HCT116 (cell line): ENCODE measurements at regions not wholly inside any gene's neighbourhood (a gene's known extent, or its start where the extent isn't known, plus 50 kb on each side); places are given as distances from the start of the nearest gene placed in this dataset.

Experiments used
- ATAC-seq: fragments of 200-7000 bp; cut with Tn5 transposase; 2 replicates; pipeline ENCODE4 v1.9.1; 2020; ENCODE audit warnings: mild to moderate bottlenecking, moderate library complexity
- BruUV-seq: library from RNA; stranded (reverse); fragments of 400-500 nt; replicated peaks from 2 replicates; lab custom pipeline; 2021; lab: Mats Ljungman, UMichigan
- CTCF ChIA-PET: fragments of 300-600 bp; sonication (Branson Sonifier 250); formaldehyde crosslinking; loops from one replicate; lab custom pipeline; 2021; ENCODE audit warnings: antibody characterized with exemption; lab: Charles Lee
- POLR2A ChIA-PET: fragments of 300-600, 350-600 bp; sonication (Branson Sonifier 250); formaldehyde crosslinking; loops from one replicate; lab custom pipeline; 2021; ENCODE audit warnings: antibody characterized with exemption; lab: Charles Lee
- RAD21 ChIA-PET, 2 experiments: fragments of 300-600 bp; sonication (Branson Sonifier 250); formaldehyde crosslinking; loops; one replicate each; lab custom pipeline; 2023; ENCODE audit warnings: low total read pairs in 2 of 2; ENCODE audit not compliant: uncharacterized antibody in 2 of 2, unreplicated experiment in 2 of 2, low non-redundant PET in 1 of 2; lab: Charles Lee
- DNase-seq: peaks from one replicate; pipeline ENCODE4 v3.0.0-alpha.2; 2010; ENCODE audit warnings: low read depth, low spot score
- H2AFZ ChIP-seq: fragments of 200-600 bp; shearing (Covaris generic), sonication (generic); 2 replicates; pipeline ENCODE4 v1.6.1; 2017; ENCODE audit warnings: low read depth, mixed run types, mixed read lengths, antibody characterized with exemption, low read length; ENCODE audit not compliant: poor library complexity, severe bottlenecking
- H3K27ac ChIP-seq: 2 replicates; pipeline ENCODE4 v1.5.1; 2012; ENCODE audit warnings: low read depth, low read length
- H3K27me3 ChIP-seq: fragments of 200-600 bp; sonication (generic); 2 replicates; pipeline ENCODE4 v1.6.1; 2016; ENCODE audit warnings: mixed run types, low read length, mixed read lengths; ENCODE audit not compliant: insufficient read depth
- H3K36me3 ChIP-seq, 2 experiments: fragments of 200-500 bp in 1 of 2; fragments of 200-600 bp in 1 of 2; sonication (Bioruptor generic) in 1 of 2; sonication (generic) in 1 of 2; 2 replicates each; pipeline versions ENCODE4 v1.5.1 to v1.6.1; 2014 to 2016; ENCODE audit warnings: low read length in 2 of 2, inconsistent platforms in 1 of 2, mixed read lengths in 1 of 2, mixed run types in 1 of 2; ENCODE audit not compliant: insufficient read depth in 2 of 2, control insufficient read depth in 1 of 2
- H3K4me1 ChIP-seq, 2 experiments: fragments of 200-600 bp in 1 of 2; sonication (generic) in 1 of 2; 2 replicates each; pipeline versions ENCODE4 v1.5.1 to v1.6.1; 2012 to 2017; ENCODE audit warnings: low read length in 2 of 2, inconsistent platforms in 1 of 2, mild to moderate bottlenecking in 1 of 2, mixed read lengths in 1 of 2, mixed run types in 1 of 2, moderate library complexity in 1 of 2; ENCODE audit not compliant: insufficient read depth in 2 of 2, control insufficient read depth in 1 of 2
- H3K4me2 ChIP-seq: fragments of 200-600 bp; sonication (generic); 2 replicates; pipeline ENCODE4 v1.6.1; 2017; ENCODE audit warnings: mixed run types, low read length, mixed read lengths
- H3K4me3 ChIP-seq, 2 experiments: fragments of 200-600 bp in 1 of 2; sonication (generic) in 1 of 2; replicated peaks in 1 of 2; 2 replicates each; pipeline ENCODE4 v1.5.1; 2011 to 2016; ENCODE audit warnings: low read length in 2 of 2, control low read depth in 1 of 2, low read depth in 1 of 2, mild to moderate bottlenecking in 1 of 2, mixed read lengths in 1 of 2, mixed run types in 1 of 2
- H3K79me2 ChIP-seq: fragments of 200-600 bp; sonication (generic); 2 replicates; pipeline ENCODE4 v1.6.1; 2017; ENCODE audit warnings: mild to moderate bottlenecking, mixed run types, low read length, moderate library complexity, mixed read lengths; ENCODE audit not compliant: insufficient read depth
- H3K9ac ChIP-seq: fragments of 200-600 bp; sonication (generic); 2 replicates; pipeline ENCODE4 v1.6.1; 2016; ENCODE audit warnings: low read length, mixed read lengths
- H3K9me2 ChIP-seq: fragments of 200-600 bp; sonication (generic), shearing (Covaris generic); 2 replicates; pipeline ENCODE4 v1.6.1; 2017; ENCODE audit warnings: mixed run types, mild to moderate bottlenecking, moderate library complexity; ENCODE audit not compliant: insufficient read depth
- H3K9me3 ChIP-seq, 2 experiments: fragments of 200-500 bp in 1 of 2; fragments of 200-600 bp in 1 of 2; sonication (Bioruptor generic) in 1 of 2; sonication (generic) in 1 of 2; 2 replicates each; pipeline ENCODE4 v1.6.1; 2014 to 2017; ENCODE audit warnings: low read length in 2 of 2, mixed read lengths in 2 of 2, inconsistent platforms in 1 of 2, low read depth in 1 of 2, mild to moderate bottlenecking in 1 of 2, mixed run types in 1 of 2, moderate library complexity in 1 of 2; ENCODE audit not compliant: control insufficient read depth in 1 of 2, insufficient read depth in 1 of 2
- H4K20me1 ChIP-seq: fragments of 200-600 bp; sonication (generic), shearing (Covaris generic); 2 replicates; pipeline ENCODE4 v1.6.1; 2017; ENCODE audit warnings: mixed run types, mild to moderate bottlenecking, moderate library complexity; ENCODE audit not compliant: insufficient read depth
- ATF3 ChIP-seq: IDR thresholded peaks from 2 replicates; pipeline ENCODE4 v1.6.1; 2012
- ELF1 ChIP-seq: IDR thresholded peaks from 2 replicates; pipeline ENCODE4 v1.6.1; 2012; ENCODE audit warnings: low read depth, borderline replicate concordance
- EZH2phosphoT487 ChIP-seq: fragments of 200-600 bp; IDR thresholded peaks from 2 replicates; pipeline ENCODE4 v1.6.1; 2018; ENCODE audit warnings: antibody characterized with exemption, borderline replicate concordance
- FOSL1 ChIP-seq: IDR thresholded peaks from 2 replicates; pipeline ENCODE4 v1.6.1; 2012; ENCODE audit warnings: low read depth
- JUND ChIP-seq: IDR thresholded peaks from 2 replicates; pipeline ENCODE4 v1.6.1; 2012
- POLR2A ChIP-seq: IDR thresholded peaks from 2 replicates; pipeline ENCODE4 v1.7.0; 2011; ENCODE audit warnings: borderline replicate concordance; ENCODE audit not compliant: insufficient read depth, insufficient read length; ENCODE audit errors: extremely low read depth
- POLR2AphosphoS5 ChIP-seq: IDR thresholded peaks from 2 replicates; pipeline ENCODE4 v1.6.1; 2011; ENCODE audit warnings: mild to moderate bottlenecking, low read depth, low read length, moderate library complexity
- SP1 ChIP-seq: IDR thresholded peaks from 2 replicates; pipeline ENCODE4 v1.6.1; 2012; ENCODE audit warnings: low read depth
- SRF ChIP-seq: IDR thresholded peaks from 2 replicates; pipeline ENCODE4 v1.6.1; 2012; ENCODE audit warnings: low read depth
- YY1 ChIP-seq: IDR thresholded peaks from 2 replicates; pipeline ENCODE4 v1.6.1; 2011; ENCODE audit warnings: low read length, low read depth, moderate library complexity, mild to moderate bottlenecking; ENCODE audit not compliant: insufficient replicate concordance; ENCODE audit errors: extremely low read depth
- intact Hi-C: fragments of 100-400 bp; cut with micrococcal nuclease; formaldehyde crosslinking; loops from 2 replicates; pipeline ENCODE4 v1.10.0; 2022
- TF ChIP-seq, protein P1 (sequence below): IDR thresholded peaks from 2 replicates; pipeline ENCODE4 v1.6.1; 2011; ENCODE audit warnings: mild to moderate bottlenecking, low read length, moderate library complexity; ENCODE audit not compliant: insufficient replicate concordance; ENCODE audit errors: extremely low read depth
- TF ChIP-seq, protein P2 (sequence below): IDR thresholded peaks from 2 replicates; pipeline ENCODE4 v1.6.1; 2012; ENCODE audit warnings: low read depth

DNA sequence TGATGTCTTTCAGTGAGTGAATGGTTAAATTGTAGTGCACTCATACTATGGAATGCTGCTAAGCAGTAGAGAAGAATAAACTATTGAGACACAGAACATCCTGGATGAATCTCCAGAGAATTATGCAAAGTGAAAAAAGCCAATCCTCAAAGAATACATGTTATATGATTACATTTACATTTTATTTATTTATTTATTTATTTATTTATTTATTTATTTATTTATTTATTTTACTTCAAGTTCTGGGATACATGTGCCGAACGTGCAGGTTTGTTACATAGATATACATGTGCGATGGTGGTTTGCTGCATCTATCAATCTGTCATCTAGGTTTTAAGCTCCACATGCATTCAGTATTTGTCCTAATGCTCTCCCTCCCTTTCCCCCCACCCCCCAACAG is 175.8 kb upstream of the VGLL2 start:
- no TSS peak for BruUV-seq
- H3K79me2 ChIP-seq, result no peaks in the 10 kb centered on the region
- no peaks in the 10 kb centered on the region for H3K9me3 ChIP-seq
- no peak overlapping the region for H3K4me2 ChIP-seq
- intact Hi-C loops, result no loop called here
- H3K4me3 ChIP-seq, result no peak overlapping the region
- no peaks in the 10 kb centered on the region for H3K27me3 ChIP-seq
- RAD21 ChIA-PET, result no interaction called here
- CTCF ChIA-PET, result no interaction called here
- H4K20me1 ChIP-seq, result no peaks in the 10 kb centered on the region
- TF ChIP-seq FOSL1 (no peak), JUND (no peak), SRF (no peak), ELF1 (no peak), POLR2AphosphoS5 (no peak), ATF3 (no peak), EZH2phosphoT487 (no peak), YY1 (no peak), POLR2A (no peak), SP1 (no peak)
- TF ChIP-seq, protein P1, sequence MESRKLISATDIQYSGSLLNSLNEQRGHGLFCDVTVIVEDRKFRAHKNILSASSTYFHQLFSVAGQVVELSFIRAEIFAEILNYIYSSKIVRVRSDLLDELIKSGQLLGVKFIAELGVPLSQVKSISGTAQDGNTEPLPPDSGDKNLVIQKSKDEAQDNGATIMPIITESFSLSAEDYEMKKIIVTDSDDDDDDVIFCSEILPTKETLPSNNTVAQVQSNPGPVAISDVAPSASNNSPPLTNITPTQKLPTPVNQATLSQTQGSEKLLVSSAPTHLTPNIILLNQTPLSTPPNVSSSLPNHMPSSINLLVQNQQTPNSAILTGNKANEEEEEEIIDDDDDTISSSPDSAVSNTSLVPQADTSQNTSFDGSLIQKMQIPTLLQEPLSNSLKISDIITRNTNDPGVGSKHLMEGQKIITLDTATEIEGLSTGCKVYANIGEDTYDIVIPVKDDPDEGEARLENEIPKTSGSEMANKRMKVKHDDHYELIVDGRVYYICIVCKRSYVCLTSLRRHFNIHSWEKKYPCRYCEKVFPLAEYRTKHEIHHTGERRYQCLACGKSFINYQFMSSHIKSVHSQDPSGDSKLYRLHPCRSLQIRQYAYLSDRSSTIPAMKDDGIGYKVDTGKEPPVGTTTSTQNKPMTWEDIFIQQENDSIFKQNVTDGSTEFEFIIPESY, result no peak
- TF ChIP-seq, protein P2, sequence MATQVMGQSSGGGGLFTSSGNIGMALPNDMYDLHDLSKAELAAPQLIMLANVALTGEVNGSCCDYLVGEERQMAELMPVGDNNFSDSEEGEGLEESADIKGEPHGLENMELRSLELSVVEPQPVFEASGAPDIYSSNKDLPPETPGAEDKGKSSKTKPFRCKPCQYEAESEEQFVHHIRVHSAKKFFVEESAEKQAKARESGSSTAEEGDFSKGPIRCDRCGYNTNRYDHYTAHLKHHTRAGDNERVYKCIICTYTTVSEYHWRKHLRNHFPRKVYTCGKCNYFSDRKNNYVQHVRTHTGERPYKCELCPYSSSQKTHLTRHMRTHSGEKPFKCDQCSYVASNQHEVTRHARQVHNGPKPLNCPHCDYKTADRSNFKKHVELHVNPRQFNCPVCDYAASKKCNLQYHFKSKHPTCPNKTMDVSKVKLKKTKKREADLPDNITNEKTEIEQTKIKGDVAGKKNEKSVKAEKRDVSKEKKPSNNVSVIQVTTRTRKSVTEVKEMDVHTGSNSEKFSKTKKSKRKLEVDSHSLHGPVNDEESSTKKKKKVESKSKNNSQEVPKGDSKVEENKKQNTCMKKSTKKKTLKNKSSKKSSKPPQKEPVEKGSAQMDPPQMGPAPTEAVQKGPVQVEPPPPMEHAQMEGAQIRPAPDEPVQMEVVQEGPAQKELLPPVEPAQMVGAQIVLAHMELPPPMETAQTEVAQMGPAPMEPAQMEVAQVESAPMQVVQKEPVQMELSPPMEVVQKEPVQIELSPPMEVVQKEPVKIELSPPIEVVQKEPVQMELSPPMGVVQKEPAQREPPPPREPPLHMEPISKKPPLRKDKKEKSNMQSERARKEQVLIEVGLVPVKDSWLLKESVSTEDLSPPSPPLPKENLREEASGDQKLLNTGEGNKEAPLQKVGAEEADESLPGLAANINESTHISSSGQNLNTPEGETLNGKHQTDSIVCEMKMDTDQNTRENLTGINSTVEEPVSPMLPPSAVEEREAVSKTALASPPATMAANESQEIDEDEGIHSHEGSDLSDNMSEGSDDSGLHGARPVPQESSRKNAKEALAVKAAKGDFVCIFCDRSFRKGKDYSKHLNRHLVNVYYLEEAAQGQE, result no peak
- no peaks in the 10 kb centered on the region for H3K9me2 ChIP-seq
- no peaks in the 10 kb centered on the region for H3K4me1 ChIP-seq
- H3K9ac ChIP-seq, result no peak overlapping the region
- no peak overlapping the region for H2AFZ ChIP-seq
- ATAC-seq (no peak), DNase-seq (no peak)
- no peaks in the 10 kb centered on the region for H3K36me3 ChIP-seq
- POLR2A ChIA-PET, result no interaction called here
- H3K27ac ChIP-seq, result no peak overlapping the region
